GM21381 (cell line): ENCODE measurements at regions not wholly inside any gene's neighbourhood (a gene's known extent, or its start where the extent isn't known, plus 50 kb on each side); places are given as distances from the start of the nearest gene placed in this dataset.

ENCODE experiments used
- ATAC-seq: cut with Tn5 transposase; IDR thresholded peaks from one replicate; pipeline ENCODE4 v1.9.1; 2021; ENCODE audit warnings: mild to moderate bottlenecking, moderate library complexity; ENCODE audit not compliant: unreplicated experiment

GRCh38 chr14:58833634-58834378 is 196.0 kb downstream of the DACT1 start:
- no peak for ATAC-seq

GRCh38 chr14:58836303-58836974 is 198.7 kb downstream of the DACT1 start:
- no peak for ATAC-seq

GRCh38 chr14:58839233-58839632 is 201.5 kb downstream of the DACT1 start:
- ATAC-seq, result no peak

GRCh38 chr14:58844544-58844943 is 206.8 kb downstream of the DACT1 start:
- ATAC-seq, result no peak

GRCh38 chr14:58846682-58847465 is 209.1 kb downstream of the DACT1 start:
- ATAC-seq, result no peak

GRCh38 chr14:58848365-58848764 is 210.6 kb downstream of the DACT1 start:
- ATAC-seq, result no peak

- ATAC-seq, result no peak
Observed at GRCh38 chr14:58849601-58850000, 211.8 kb downstream of the DACT1 start.

GRCh38 chr14:58850011-58850410 is 212.2 kb downstream of the DACT1 start:
- no peak for ATAC-seq

- ATAC-seq, result no peak
Observed at GRCh38 chr14:58861586-58861985, 223.8 kb downstream of the DACT1 start.

- ATAC-seq, result no peak
Observed at GRCh38 chr14:58862416-58863160, 224.8 kb downstream of the DACT1 start.

GRCh38 chr14:58863661-58864345 is 226.0 kb downstream of the DACT1 start:
- ATAC-seq, result no peak

GRCh38 chr14:58864751-58865513 is 227.2 kb downstream of the DACT1 start:
- ATAC-seq, result no peak

- ATAC-seq, result no peak
Observed at GRCh38 chr14:58865514-58866281, 227.9 kb downstream of the DACT1 start.

GRCh38 chr14:58866391-58866790 is 228.6 kb downstream of the DACT1 start:
- no peak for ATAC-seq

- no peak for ATAC-seq
Observed at GRCh38 chr14:58870961-58871360, 233.2 kb downstream of the DACT1 start.

- ATAC-seq, result no peak
Observed at GRCh38 chr14:58871573-58871972, 233.8 kb downstream of the DACT1 start.

GRCh38 chr14:58872061-58872460 is 234.3 kb downstream of the DACT1 start:
- ATAC-seq, result no peak

GRCh38 chr14:58873228-58873953 is 235.6 kb downstream of the DACT1 start:
- ATAC-seq, result no peak
